ENCODE measurements at regions not wholly inside any gene's neighbourhood (a gene's known extent, or its start where the extent isn't known, plus 50 kb on each side); places are given as distances from the start of the nearest gene placed in this dataset.
"Not testable (repeated sequence)": the region's sequence is repeated elsewhere in the genome, so short reads cannot be mapped to it uniquely, and the experiment has no call there.

GRCh38 chr7:115789901-115790300 lies 240.7 kb downstream of the TFEC start:
- no peak for DNase-seq (ENCODE audit: low spot score)

- DNase-seq (ENCODE audit: low spot score) = not testable (repeated sequence)
These were observed 241.1 kb downstream of the TFEC start for GRCh38 chr7:115789473-115789872.

GRCh38 chr7:115782696-115783490 lies 247.7 kb downstream of the TFEC start:
- DNase-seq (ENCODE audit: low spot score) = no peak

GRCh38 chr7:115779561-115779960 lies 251.0 kb downstream of the TFEC start:
- no peak for DNase-seq (ENCODE audit: low spot score)

GRCh38 chr7:115775981-115776380 lies 254.6 kb downstream of the TFEC start:
- no peak for DNase-seq (ENCODE audit: low spot score)

GRCh38 chr7:115763347-115763746 lies 267.2 kb downstream of the TFEC start:
- DNase-seq (ENCODE audit: low spot score) = no peak

GRCh38 chr7:115758025-115758424 lies 272.5 kb downstream of the TFEC start:
- DNase-seq (ENCODE audit: low spot score) = no peak

GRCh38 chr7:115754226-115754625 lies 276.3 kb downstream of the TFEC start:
- no peak for DNase-seq (ENCODE audit: low spot score)

GRCh38 chr7:115749924-115750323 lies 280.6 kb downstream of the TFEC start:
- no peak for DNase-seq (ENCODE audit: low spot score)

GRCh38 chr7:115748123-115748738 lies 282.3 kb downstream of the TFEC start:
- no peak for DNase-seq (ENCODE audit: low spot score)

GRCh38 chr7:115747174-115747573 lies 283.4 kb downstream of the TFEC start:
- no peak for DNase-seq (ENCODE audit: low spot score)

- DNase-seq (ENCODE audit: low spot score) = no peak
These were observed 290.5 kb downstream of the TFEC start for GRCh38 chr7:115740043-115740442.

- no peak for DNase-seq (ENCODE audit: low spot score)
These were observed 295.9 kb downstream of the TFEC start for GRCh38 chr7:115734641-115735040.

GRCh38 chr7:115731796-115732471 lies 298.6 kb downstream of the TFEC start:
- no peak for DNase-seq (ENCODE audit: low spot score)

- DNase-seq (ENCODE audit: low spot score) = no peak
These were observed 302.0 kb downstream of the TFEC start for GRCh38 chr7:115728518-115728917.

- DNase-seq (ENCODE audit: low spot score) = no peak
These were observed 306.0 kb downstream of the TFEC start for GRCh38 chr7:115724400-115725056.

- DNase-seq (ENCODE audit: low spot score) = no peak
These were observed 308.1 kb downstream of the TFEC start for GRCh38 chr7:115722302-115722977.

- DNase-seq (ENCODE audit: low spot score) = no peak
These were observed 309.0 kb downstream of the TFEC start for GRCh38 chr7:115721293-115722217.

- DNase-seq (ENCODE audit: low spot score) = no peak
These were observed 310.6 kb downstream of the TFEC start for GRCh38 chr7:115719963-115720362.

GRCh38 chr7:115709664-115710063 lies 320.9 kb downstream of the TFEC start:
- DNase-seq (ENCODE audit: low spot score) = no peak

- DNase-seq (ENCODE audit: low spot score) = no peak
These were observed 322.6 kb downstream of the TFEC start for GRCh38 chr7:115708013-115708341.
